ENCODE measurements at regions not wholly inside any gene's neighbourhood (a gene's known extent, or its start where the extent isn't known, plus 50 kb on each side); places are given as distances from the start of the nearest gene placed in this dataset.

- DNase-seq (ENCODE audit: low read depth), result no peak
- H3K4me3 ChIP-seq (ENCODE audit: low read depth, low read length), result no peak overlapping the region
Observed at GRCh38 chr6:125481056-125481455, 179.3 kb upstream of the HDDC2 start.

- DNase-seq (ENCODE audit: low read depth), result no peak
- H3K4me3 ChIP-seq (ENCODE audit: low read depth, low read length), result no peak overlapping the region
Observed at GRCh38 chr6:125485757-125486156, 184.0 kb upstream of the HDDC2 start.

- no peak for DNase-seq (ENCODE audit: low read depth)
- H3K4me3 ChIP-seq (ENCODE audit: low read depth, low read length), result no peak overlapping the region
Observed at GRCh38 chr6:125486881-125487280, 185.1 kb upstream of the HDDC2 start.

GRCh38 chr6:125489579-125490285 lies 188.0 kb upstream of the HDDC2 start:
- no peak for DNase-seq (ENCODE audit: low read depth)
- no peak overlapping the region for H3K4me3 ChIP-seq (ENCODE audit: low read depth, low read length)

- no peak overlapping the region for H3K4me3 ChIP-seq (ENCODE audit: low read depth, low read length)
- DNase-seq (ENCODE audit: low read depth), result no peak
Observed at GRCh38 chr6:125491860-125492618, 190.3 kb upstream of the HDDC2 start.

GRCh38 chr6:125498606-125499005 lies 196.8 kb upstream of the HDDC2 start:
- no peak for DNase-seq (ENCODE audit: low read depth)
- H3K4me3 ChIP-seq (ENCODE audit: low read depth, low read length), result no peak overlapping the region

- DNase-seq (ENCODE audit: low read depth), result no peak
- H3K4me3 ChIP-seq (ENCODE audit: low read depth, low read length), result no peak overlapping the region
Observed at GRCh38 chr6:125499535-125499934, 197.8 kb upstream of the HDDC2 start.

GRCh38 chr6:125503181-125503580 lies 201.4 kb upstream of the HDDC2 start:
- no peak for DNase-seq (ENCODE audit: low read depth)

GRCh38 chr6:125507987-125508655 lies 206.4 kb upstream of the HDDC2 start:
- no peak overlapping the region for H3K4me3 ChIP-seq (ENCODE audit: low read depth, low read length)
- DNase-seq (ENCODE audit: low read depth), result no peak

More at GRCh38 chr6:125503181-125503580, 201.4 kb upstream of the HDDC2 start:
- no peak overlapping the region for H3K4me3 ChIP-seq (ENCODE audit: low read depth, low read length)

GRCh38 chr6:125508793-125509192 lies 207.0 kb upstream of the HDDC2 start:
- no peak overlapping the region for H3K4me3 ChIP-seq (ENCODE audit: low read depth, low read length)
- DNase-seq (ENCODE audit: low read depth), result no peak

GRCh38 chr6:125509477-125509876 lies 207.7 kb upstream of the HDDC2 start:
- no peak for DNase-seq (ENCODE audit: low read depth)
- no peak overlapping the region for H3K4me3 ChIP-seq (ENCODE audit: low read depth, low read length)

- DNase-seq (ENCODE audit: low read depth), result no peak
- H3K4me3 ChIP-seq (ENCODE audit: low read depth, low read length), result no peak overlapping the region
Observed at GRCh38 chr6:125510405-125510804, 208.6 kb upstream of the HDDC2 start.

GRCh38 chr6:125511809-125512396 lies 210.1 kb upstream of the HDDC2 start:
- H3K4me3 ChIP-seq (ENCODE audit: low read depth, low read length), result no peak overlapping the region
- DNase-seq (ENCODE audit: low read depth), result no peak

GRCh38 chr6:125512621-125513020 lies 210.9 kb upstream of the HDDC2 start:
- no peak for DNase-seq (ENCODE audit: low read depth)
- H3K4me3 ChIP-seq (ENCODE audit: low read depth, low read length), result no peak overlapping the region

GRCh38 chr6:125513978-125514377 lies 212.2 kb upstream of the HDDC2 start:
- DNase-seq (ENCODE audit: low read depth), result no peak
- H3K4me3 ChIP-seq (ENCODE audit: low read depth, low read length), result no peak overlapping the region

- H3K4me3 ChIP-seq (ENCODE audit: low read depth, low read length), result no peak overlapping the region
- DNase-seq (ENCODE audit: low read depth), result no peak
Observed at GRCh38 chr6:125516644-125517043, 214.9 kb upstream of the HDDC2 start.

- DNase-seq (ENCODE audit: low read depth), result no peak
- H3K4me3 ChIP-seq (ENCODE audit: low read depth, low read length), result no peak overlapping the region
Observed at GRCh38 chr6:125519367-125519766, 217.6 kb upstream of the HDDC2 start.

- no peak for DNase-seq (ENCODE audit: low read depth)
Observed at GRCh38 chr6:125524356-125524755, 222.6 kb upstream of the HDDC2 start.

GRCh38 chr6:125526007-125526720 lies 223.3 kb upstream of the HEY2 start:
- DNase-seq (ENCODE audit: low read depth), result no peak

More at GRCh38 chr6:125524356-125524755, 222.6 kb upstream of the HDDC2 start:
- H3K4me3 ChIP-seq (ENCODE audit: low read depth, low read length), result no peak overlapping the region

More at GRCh38 chr6:125526007-125526720, 223.3 kb upstream of the HEY2 start:
- no peak overlapping the region for H3K4me3 ChIP-seq (ENCODE audit: low read depth, low read length)

Data from skeletal muscle cell (primary cell).